ENCODE measurements at regions not wholly inside any gene's neighbourhood (a gene's known extent, or its start where the extent isn't known, plus 50 kb on each side); places are given as distances from the start of the nearest gene placed in this dataset.

GRCh38 chr16:73233329-73233765 lies 185.4 kb upstream of the ZFHX3 start:
- no peak for DNase-seq

- no peak for DNase-seq
Observed at GRCh38 chr16:73232555-73233328, 184.8 kb upstream of the ZFHX3 start.

- DNase-seq, result no peak
Observed at GRCh38 chr16:73231944-73232554, 184.1 kb upstream of the ZFHX3 start.

- DNase-seq, result no peak
Observed at GRCh38 chr16:73231379-73231778, 183.5 kb upstream of the ZFHX3 start.

- DNase-seq, result no peak
Observed at GRCh38 chr16:73230651-73231050, 182.7 kb upstream of the ZFHX3 start.

GRCh38 chr16:73228649-73229048 lies 180.7 kb upstream of the ZFHX3 start:
- DNase-seq, result no peak

GRCh38 chr16:73226675-73227074 lies 178.7 kb upstream of the ZFHX3 start:
- no peak for DNase-seq

GRCh38 chr16:73225983-73226382 lies 178.1 kb upstream of the ZFHX3 start:
- no peak for DNase-seq

- DNase-seq, result no peak
Observed at GRCh38 chr16:73220836-73221235, 172.9 kb upstream of the ZFHX3 start.

GRCh38 chr16:73219176-73219575 lies 171.2 kb upstream of the ZFHX3 start:
- no peak for DNase-seq

- no peak for DNase-seq
Observed at GRCh38 chr16:73217654-73218053, 169.7 kb upstream of the ZFHX3 start.

- DNase-seq, result no peak
Observed at GRCh38 chr16:73216932-73217331, 169.0 kb upstream of the ZFHX3 start.

GRCh38 chr16:73215678-73216377 lies 167.9 kb upstream of the ZFHX3 start:
- DNase-seq, result no peak

- no peak for DNase-seq
Observed at GRCh38 chr16:73214825-73215677, 167.1 kb upstream of the ZFHX3 start.

- DNase-seq, result no peak
Observed at GRCh38 chr16:73213732-73214455, 166.0 kb upstream of the ZFHX3 start.

- no peak for DNase-seq
Observed at GRCh38 chr16:73212431-73212830, 164.5 kb upstream of the ZFHX3 start.

GRCh38 chr16:73210686-73211085 lies 162.8 kb upstream of the ZFHX3 start:
- no peak for DNase-seq

GRCh38 chr16:73210084-73210483 lies 162.2 kb upstream of the ZFHX3 start:
- DNase-seq, result no peak

GRCh38 chr16:73209190-73209589 lies 161.3 kb upstream of the ZFHX3 start:
- no peak for DNase-seq

- DNase-seq, result no peak
Observed at GRCh38 chr16:73206151-73206707, 158.3 kb upstream of the ZFHX3 start.

GRCh38 chr16:73205153-73205886 lies 157.4 kb upstream of the ZFHX3 start:
- no peak for DNase-seq

Data from suppressor macrophage treated with lipopolysaccharide for 4 hours (primary cell).